Stimulated activated CD8-positive, alpha-beta memory T cell treated with anti-CD3 and anti-CD28 coated beads, Interleukin-4, amount 100 ng/mL, for 4 hours (primary cell): ENCODE measurements at regions not wholly inside any gene's neighbourhood (a gene's known extent, or its start where the extent isn't known, plus 50 kb on each side); places are given as distances from the start of the nearest gene placed in this dataset.

Source experiments
- DNase-seq, 2 donors: peaks; one replicate each; pipeline ENCODE4 v3.0.0-alpha.2; 2020; ENCODE audit warnings: low read depth in 2 of 2, low spot score in 1 of 2

DNA sequence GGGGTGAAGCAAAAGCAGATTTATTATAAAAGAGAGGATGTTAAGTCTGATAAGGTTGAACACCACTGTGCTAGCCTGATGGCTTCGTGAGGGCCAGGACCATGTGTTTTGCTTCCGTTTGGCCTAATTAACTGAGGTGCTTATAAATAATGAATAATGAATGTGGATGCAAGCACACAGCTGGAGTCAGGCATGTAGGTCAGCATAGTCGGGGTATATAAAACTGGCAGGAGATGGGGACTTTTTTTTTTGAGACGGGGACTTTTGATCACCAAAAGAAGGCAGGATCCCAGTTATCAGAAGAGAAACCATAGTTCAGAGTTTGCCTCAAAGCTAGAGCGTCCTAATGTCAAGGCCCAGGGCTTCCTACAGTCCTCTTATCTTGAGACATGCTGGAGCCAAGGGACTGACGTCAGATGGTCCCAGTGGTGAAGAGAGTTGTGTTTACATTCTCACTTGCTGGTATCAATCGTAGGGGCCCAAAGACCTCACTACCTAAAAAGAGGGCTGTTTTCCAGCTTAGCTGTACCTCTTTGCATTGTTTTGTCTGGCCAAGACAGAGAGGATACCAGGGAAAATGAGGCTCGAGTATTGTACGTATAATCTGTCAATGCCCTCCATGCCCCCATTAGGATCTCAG, 50.4 kb downstream of the RTL9 start:
- DNase-seq, result no peak

- no peak for DNase-seq
Measured at GRCh38 chrX:110409925-110410324, 51.3 kb downstream of the RTL9 start.

GRCh38 chrX:110410603-110411002, 52.0 kb downstream of the RTL9 start:
- no peak for DNase-seq

- peak; percentile 19 to 40 for DNase-seq
Measured at GRCh38 chrX:110412971-110413726, 54.5 kb downstream of the RTL9 start.

- DNase-seq, result no peak
Measured at GRCh38 chrX:110413727-110414124, 55.1 kb downstream of the RTL9 start.

DNA sequence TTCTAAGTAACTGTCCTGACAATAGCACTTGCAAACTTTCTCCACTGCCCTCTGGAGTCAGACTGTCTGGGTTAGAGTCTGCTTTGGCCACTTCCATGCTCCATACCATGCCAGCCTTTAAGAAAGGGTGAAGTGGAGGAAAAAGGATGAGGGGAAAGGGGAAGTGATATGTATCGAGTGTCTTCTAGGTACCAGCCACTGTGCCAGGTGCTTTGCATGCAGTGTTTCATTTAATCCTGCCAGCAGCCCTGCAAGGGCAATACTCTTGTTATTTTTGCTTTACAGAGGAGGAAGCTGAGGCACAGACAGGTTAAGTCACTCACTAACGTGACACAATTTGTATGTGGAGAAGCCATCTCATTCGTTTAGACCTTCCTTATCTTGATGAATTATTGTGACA, 55.6 kb downstream of the RTL9 start:
- no peak for DNase-seq

DNA sequence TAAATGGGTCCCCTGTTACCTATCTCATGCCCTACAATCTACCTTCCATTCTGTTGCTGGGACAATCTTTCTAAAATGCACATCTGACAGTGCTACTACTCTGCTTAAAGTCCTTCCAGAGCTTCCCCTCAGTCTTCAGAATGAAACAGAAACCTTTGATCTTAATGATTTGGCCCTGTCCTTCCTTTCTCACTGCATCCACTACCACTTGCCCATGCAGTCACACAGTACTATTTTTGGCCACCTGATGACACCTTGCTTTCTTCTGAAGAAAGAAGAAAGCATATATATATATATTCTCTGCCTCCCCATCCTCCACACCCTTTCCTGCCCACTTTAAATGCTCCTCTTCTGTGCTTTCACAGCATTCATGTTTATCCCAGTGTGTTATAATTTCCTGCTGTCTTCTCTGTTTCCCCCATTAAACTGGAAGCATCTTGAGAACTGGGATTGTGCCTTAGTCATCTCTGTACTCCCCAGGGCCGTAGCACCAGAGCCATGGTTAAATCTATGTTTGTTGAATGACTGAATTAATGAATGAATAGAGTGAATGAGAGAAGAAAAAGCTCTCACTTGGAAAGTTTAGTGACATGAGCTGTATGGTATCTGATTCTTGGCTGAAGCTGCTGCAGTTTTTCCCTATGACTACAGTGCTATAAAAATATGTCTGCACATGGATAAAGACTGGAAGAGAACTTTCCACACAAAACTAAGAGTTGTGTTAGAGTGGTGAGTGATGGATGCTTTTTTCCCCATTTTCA, 56.2 kb downstream of the RTL9 start:
- DNase-seq, result no peak

- DNase-seq, result no peak
Measured at GRCh38 chrX:110415440-110416170, 57.0 kb downstream of the RTL9 start.

DNA sequence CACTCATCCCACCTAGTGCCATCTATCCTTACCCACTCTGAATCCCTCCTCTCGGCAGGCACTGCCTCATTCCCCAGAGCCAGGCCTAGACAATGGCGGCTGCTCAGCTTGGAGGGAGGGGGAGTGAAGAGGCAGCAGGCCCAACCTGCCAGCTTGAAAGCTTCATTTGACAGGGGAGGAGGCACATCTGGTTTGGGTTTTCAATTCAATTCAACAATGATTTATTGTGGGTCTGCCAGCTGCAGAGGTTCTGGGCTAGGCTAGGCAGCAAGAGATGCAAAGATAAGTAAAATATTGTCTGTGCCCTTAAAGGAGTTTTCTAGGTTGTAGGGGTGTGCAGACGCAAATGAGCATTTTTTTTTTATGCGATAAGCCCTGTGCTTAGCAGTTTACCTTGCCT, 58.5 kb downstream of the RTL9 start:
- DNase-seq, result no peak

DNA sequence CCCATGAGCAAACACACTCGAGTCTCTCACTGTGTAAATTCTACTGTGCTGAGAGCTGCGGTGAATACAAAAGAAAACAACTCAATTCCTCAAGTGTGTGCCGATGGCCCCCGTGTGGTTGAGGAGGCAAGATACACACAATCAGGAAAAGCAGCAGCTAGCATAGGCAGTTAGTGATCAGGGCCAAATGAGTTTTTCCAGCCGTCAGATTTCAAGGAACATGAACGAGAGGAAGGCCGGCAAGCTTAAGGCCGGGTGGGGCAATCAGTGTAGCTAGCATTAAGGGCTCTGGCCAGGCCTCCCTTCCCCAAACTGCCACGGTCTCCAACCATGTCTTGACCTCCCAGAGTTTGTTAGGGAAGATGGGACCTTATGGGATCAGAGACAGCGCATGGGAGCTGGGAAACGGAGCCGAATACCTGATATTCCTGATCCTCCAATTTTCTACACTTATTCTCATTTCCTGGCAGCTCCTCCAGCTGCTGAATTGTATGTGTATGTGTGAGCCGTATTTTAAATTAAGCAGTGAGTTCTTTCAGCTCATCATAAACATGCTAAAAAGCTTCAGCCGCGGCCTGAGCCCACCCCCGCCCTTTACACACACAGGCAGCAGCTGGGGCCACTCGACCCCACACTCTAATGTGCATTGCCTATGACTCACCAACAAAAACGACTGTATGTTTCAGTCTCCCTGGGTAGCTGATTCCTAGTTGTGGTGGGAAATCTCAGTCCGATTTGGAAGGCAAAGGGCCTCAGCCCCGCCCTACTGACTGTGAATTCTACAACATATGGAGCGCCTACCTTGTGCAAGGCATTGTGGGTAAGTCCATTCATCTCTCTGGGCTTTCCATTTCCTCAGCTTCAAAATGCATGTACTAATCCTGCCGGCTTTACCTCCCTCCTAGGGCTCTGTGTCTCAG, 59.9 kb downstream of the RTL9 start:
- no peak for DNase-seq

DNA sequence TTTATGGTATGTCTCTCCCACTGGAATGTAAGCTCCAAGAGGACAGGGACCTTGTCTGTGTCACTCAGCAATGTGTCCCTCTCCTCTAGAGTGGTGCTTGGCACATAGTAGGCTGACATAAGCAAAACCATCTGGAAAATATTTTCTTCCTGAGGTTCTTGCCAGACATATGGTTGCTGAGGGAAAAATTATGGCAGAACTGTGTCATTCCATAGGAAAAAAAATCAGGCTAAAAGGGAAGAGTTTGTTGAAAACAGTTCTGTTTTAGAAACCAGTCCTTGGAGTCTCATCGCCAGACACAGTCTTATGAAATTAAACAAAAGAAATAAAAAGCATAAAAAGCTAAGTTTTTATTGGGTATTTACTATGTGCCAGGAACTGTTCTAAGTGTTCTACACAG, 60.9 kb downstream of the RTL9 start:
- DNase-seq, result no peak

DNA sequence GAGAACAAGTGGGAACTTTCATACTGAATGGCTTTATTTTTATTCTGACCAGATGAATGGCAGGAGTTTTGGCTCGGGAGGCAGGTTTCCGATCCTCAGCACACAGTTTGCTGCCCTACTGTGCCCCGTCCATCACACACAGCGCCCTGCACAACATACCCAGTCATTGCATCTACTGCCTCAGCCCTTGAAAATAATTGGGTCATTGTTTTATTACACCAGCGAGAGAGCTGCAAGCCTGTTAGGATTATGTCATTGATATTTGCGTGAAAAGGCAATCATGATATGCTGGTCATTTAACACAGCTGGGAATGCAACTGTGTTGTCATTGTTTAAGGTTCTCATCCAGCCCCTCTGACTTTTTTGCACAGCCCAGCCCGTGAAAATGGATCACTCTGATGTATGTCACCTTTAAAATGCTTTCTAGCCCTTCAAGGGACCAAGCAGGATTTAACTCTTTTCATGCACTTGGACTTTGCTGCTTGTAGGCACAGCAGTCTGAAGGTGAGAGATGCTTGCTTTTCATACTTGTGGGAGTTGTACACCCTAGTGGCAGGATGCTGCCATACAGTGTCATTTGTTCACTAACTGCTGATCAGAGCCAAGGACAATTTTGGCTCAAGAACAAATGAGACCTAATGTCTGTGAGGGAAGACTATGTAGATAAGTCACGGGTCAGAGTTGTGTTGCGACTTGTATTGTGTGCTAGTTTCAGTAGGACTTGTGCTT, 62.3 kb downstream of the RTL9 start:
- no peak for DNase-seq

DNA sequence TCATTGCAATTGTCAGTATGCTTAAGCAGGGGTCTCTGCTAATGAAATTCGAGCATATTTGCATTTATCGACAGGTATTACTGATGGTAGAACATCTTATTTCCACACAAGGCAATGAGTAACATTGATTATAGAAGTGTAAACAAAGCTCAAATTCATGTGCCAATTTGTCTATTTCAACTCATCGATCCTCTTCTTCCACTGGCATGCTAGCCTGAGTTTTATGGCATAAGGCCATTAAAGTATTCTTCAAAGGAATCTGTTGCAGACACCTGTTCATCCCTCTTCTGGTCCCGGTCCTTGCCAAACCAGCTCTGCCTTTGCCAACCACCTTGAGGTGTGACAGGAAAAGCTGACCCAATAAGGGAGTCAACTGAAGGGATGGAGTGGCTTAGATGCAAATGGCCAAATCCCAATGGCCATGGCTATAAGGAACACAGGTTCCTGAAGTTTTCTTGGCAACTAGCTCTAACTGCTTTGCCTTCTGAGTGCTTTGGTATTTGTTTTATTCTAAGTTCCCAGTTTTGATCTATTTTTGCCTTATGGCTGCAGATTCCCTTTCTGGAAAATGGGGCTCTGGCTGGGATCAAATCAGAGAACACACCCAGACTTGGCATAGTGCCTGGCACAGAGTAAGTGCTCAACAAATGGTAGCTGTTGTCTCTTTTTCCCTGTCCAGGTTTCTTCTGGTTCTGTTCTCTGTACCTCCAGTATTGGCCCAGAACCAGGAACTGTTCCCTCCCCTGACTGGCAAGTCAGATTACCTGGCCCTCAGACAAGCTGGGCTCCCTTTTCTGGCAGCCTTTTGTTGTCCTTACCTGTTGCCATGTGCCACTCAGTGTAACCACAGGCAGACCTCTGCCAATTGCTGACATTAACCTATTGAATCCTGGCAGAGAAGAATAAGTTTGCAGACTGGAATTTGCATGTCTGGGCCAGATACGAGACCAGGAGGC, 63.1 kb downstream of the RTL9 start:
- DNase-seq, result no peak

GRCh38 chrX:110425222-110426154, 66.8 kb downstream of the RTL9 start:
- no peak for DNase-seq

GRCh38 chrX:110426155-110426504, 67.5 kb downstream of the RTL9 start:
- no peak for DNase-seq

DNA sequence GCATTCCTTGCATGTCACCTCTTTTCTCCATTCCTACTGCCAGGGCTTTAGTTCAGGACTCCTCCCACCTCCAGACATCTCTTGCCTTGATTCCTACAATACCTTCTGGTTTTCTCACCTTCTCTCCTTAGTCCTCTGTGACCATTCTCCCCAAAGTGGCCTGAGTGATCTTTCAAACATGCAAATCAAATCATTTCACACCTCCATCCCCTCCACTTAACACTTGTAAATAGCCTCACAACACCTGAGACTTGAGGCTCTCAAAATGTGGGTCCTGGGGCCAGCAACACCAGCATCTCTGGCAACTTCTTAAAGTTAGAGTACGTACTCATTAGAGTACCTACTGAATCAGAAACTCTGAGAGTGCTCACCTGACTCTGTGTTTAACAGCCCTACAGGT, 68.4 kb downstream of the RTL9 start:
- DNase-seq, result no peak

GRCh38 chrX:110428144-110428543, 69.5 kb downstream of the RTL9 start:
- DNase-seq, result no peak
